ENCODE measurements at regions not wholly inside any gene's neighbourhood (a gene's known extent, or its start where the extent isn't known, plus 50 kb on each side); places are given as distances from the start of the nearest gene placed in this dataset.

DNA sequence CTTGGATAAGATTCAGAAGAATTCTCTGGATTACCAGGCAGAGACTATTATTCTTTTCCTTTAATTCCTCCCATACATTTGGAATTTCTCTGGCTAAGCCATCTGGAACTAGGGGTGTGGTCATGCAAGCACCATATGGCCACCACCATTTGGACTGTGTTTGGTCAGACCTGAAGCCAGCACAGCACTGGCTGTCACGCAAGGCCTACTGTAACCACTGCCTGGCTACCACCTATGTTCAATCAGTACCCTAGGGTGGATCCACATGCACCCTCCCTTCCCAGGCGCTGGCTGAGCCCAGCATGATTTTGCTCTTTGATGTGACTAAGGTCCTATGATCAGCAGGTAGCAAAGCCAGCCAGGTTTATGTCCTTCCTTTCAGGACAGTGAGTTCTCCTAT is 287.8 kb upstream of the GOLIM4 start:
- Histone ChIP-seq H3K9me3 (peaks cover 0 to 8% (median 0%) of the 10 kb centered on the region in 4 donors), H3K36me3 (no peaks in the 10 kb centered on the region), H3K27me3 (no peaks in the 10 kb centered on the region), H3K27ac (no peak overlapping the region), H3K4me1 (no peaks in the 10 kb centered on the region), H3K4me3 (no peak overlapping the region)
- no peak for DNase-seq
- 94% methylated on average over 2 of the region's 2 CpGs; no CpG with 5 or more reads in 1 of the 2 donors for WGBS, 2 donors
- TF ChIP-seq POLR2A (IDR thresholded peaks at IDR 0.05) (no peak), EP300 (IDR thresholded peaks at IDR 0.05) (no peak), POLR2AphosphoS5 (IDR thresholded peaks at IDR 0.05) (no peak)
- TF ChIP-seq, protein P1, sequence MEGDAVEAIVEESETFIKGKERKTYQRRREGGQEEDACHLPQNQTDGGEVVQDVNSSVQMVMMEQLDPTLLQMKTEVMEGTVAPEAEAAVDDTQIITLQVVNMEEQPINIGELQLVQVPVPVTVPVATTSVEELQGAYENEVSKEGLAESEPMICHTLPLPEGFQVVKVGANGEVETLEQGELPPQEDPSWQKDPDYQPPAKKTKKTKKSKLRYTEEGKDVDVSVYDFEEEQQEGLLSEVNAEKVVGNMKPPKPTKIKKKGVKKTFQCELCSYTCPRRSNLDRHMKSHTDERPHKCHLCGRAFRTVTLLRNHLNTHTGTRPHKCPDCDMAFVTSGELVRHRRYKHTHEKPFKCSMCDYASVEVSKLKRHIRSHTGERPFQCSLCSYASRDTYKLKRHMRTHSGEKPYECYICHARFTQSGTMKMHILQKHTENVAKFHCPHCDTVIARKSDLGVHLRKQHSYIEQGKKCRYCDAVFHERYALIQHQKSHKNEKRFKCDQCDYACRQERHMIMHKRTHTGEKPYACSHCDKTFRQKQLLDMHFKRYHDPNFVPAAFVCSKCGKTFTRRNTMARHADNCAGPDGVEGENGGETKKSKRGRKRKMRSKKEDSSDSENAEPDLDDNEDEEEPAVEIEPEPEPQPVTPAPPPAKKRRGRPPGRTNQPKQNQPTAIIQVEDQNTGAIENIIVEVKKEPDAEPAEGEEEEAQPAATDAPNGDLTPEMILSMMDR (IDR thresholded peaks at IDR 0.05): no peak
- ATAC-seq (ENCODE audit: low FRiP score in 2 of 2): no peak

GRCh38 chr3:168371846-168372245 is 276.1 kb upstream of the GOLIM4 start:
- Histone ChIP-seq H3K9me3 (no peaks in the 10 kb centered on the region), H3K27me3 (no peaks in the 10 kb centered on the region), H3K27ac (no peak overlapping the region), H3K4me1 (no peaks in the 10 kb centered on the region), H3K4me3 (no peak overlapping the region), H3K36me3 (no peaks in the 10 kb centered on the region)
- DNase-seq (no peak), ATAC-seq (ENCODE audit: low FRiP score in 2 of 2) (no peak)
- no peak for TF ChIP-seq EP300 (IDR thresholded peaks at IDR 0.05)
- no peak for TF ChIP-seq POLR2A (IDR thresholded peaks at IDR 0.05)
- TF ChIP-seq, protein P1 (IDR thresholded peaks at IDR 0.05): no peak
- TF ChIP-seq POLR2AphosphoS5 (IDR thresholded peaks at IDR 0.05): no peak
- WGBS, 2 donors: 41 to 43% methylated on average over 3 of the region's 3 CpGs

DNA sequence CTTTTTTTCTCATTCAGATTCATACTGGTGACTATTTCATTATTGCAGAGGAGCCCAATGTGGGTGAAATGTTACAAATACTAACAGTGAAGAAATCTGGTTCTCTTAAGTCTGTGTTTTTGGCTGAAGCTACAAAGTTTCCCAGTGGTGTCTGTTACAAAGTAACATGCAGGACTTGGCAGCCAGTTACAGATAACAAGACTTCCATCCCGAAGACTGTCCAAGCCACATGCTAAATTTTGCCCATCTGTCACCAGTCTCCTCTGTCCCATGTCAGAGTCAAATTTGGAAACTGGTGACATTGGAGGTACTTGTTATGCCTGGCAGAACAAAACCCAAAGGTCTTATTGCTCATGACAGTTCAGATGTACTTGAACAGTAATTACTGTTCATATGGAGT is 269.2 kb upstream of the GOLIM4 start:
- H3K36me3 ChIP-seq: no peaks in the 10 kb centered on the region
- 50 to 68% methylated on average over 1 of the region's 1 CpG for WGBS, 2 donors
- no peak for DNase-seq
- ATAC-seq (ENCODE audit: low FRiP score in 2 of 2): no peak
- no peaks in the 10 kb centered on the region for H3K4me1 ChIP-seq
- no peaks in the 10 kb centered on the region for H3K9me3 ChIP-seq
- no peak overlapping the region for H3K4me3 ChIP-seq
- H3K27me3 ChIP-seq: no peaks in the 10 kb centered on the region
- H3K27ac ChIP-seq: no peak overlapping the region
- TF ChIP-seq, protein P1 (IDR thresholded peaks at IDR 0.05): no peak
- TF ChIP-seq POLR2AphosphoS5 (IDR thresholded peaks at IDR 0.05) (no peak), EP300 (IDR thresholded peaks at IDR 0.05) (no peak), POLR2A (IDR thresholded peaks at IDR 0.05) (no peak)

GRCh38 chr3:168362661-168363247 is 267.0 kb upstream of the GOLIM4 start:
- Histone ChIP-seq H3K27me3 (no peaks in the 10 kb centered on the region), H3K36me3 (no peaks in the 10 kb centered on the region)
- 66 to 68% methylated on average over 3 to 4 of the region's 4 CpGs for WGBS, 2 donors

More at GRCh38 chr3:168362661-168363247, 267.0 kb upstream of the GOLIM4 start:
- H3K27ac ChIP-seq: no peak overlapping the region
- TF ChIP-seq, protein P1 (IDR thresholded peaks at IDR 0.05): no peak
- TF ChIP-seq EP300 (IDR thresholded peaks at IDR 0.05): no peak
- no peak for TF ChIP-seq POLR2A (IDR thresholded peaks at IDR 0.05)
- TF ChIP-seq POLR2AphosphoS5 (IDR thresholded peaks at IDR 0.05): no peak
- no peaks in the 10 kb centered on the region for H3K9me3 ChIP-seq
- no peak overlapping the region for H3K4me3 ChIP-seq
- ATAC-seq (ENCODE audit: low FRiP score in 2 of 2) (no peak), DNase-seq (no peak)
- no peaks in the 10 kb centered on the region for H3K4me1 ChIP-seq

Data from upper lobe of left lung (tissue), 6 donors.